ENCODE measurements at regions not wholly inside any gene's neighbourhood (a gene's known extent, or its start where the extent isn't known, plus 50 kb on each side); places are given as distances from the start of the nearest gene placed in this dataset.

DNA sequence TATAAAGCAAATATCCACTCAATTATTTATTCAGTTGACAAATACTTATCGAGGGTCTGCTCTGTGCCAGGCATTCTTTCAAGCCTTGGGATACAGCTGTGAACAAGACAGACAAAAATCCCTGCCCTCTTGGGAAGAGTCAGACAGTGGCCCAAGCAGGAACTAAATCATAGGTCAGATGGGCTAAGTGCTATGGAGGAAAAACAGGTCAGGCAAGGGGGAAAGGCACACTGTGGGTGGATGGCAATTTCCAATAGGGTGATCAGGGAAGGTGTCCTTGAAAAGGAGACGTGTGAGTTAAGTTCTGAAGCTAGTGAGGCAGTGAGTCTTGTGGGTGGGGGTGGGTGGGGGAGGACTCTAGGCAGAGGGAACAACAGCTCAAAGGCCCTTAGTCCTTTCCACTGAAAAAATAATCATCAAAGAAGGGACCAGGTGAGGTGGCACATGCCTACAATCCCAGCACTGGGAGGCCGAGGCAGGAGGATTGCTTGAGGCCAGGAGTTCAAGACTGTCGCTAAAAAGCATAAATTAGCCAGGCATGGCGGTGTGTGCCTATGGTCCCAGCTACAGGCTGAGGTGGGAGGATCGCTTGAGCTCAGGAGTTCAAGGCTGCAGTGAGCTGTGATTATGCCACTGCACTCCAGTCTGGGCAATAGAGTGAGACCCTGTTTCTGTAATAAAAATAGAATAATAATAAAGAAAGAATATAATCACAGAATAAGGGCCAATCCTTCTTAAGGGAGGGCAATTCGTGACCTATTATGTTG is 95.2 kb upstream of the CPEB4 start:
- TF ChIP-seq, protein P1, sequence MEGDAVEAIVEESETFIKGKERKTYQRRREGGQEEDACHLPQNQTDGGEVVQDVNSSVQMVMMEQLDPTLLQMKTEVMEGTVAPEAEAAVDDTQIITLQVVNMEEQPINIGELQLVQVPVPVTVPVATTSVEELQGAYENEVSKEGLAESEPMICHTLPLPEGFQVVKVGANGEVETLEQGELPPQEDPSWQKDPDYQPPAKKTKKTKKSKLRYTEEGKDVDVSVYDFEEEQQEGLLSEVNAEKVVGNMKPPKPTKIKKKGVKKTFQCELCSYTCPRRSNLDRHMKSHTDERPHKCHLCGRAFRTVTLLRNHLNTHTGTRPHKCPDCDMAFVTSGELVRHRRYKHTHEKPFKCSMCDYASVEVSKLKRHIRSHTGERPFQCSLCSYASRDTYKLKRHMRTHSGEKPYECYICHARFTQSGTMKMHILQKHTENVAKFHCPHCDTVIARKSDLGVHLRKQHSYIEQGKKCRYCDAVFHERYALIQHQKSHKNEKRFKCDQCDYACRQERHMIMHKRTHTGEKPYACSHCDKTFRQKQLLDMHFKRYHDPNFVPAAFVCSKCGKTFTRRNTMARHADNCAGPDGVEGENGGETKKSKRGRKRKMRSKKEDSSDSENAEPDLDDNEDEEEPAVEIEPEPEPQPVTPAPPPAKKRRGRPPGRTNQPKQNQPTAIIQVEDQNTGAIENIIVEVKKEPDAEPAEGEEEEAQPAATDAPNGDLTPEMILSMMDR (IDR thresholded peaks at IDR 0.05): no peak
- TF ChIP-seq POLR2A (IDR thresholded peaks at IDR 0.05) (no peak), POLR2AphosphoS5 (IDR thresholded peaks at IDR 0.05) (no peak)

Data from suprapubic skin (tissue), 4 donors.